H1 (cell line): ENCODE measurements at regions not wholly inside any gene's neighbourhood (a gene's known extent, or its start where the extent isn't known, plus 50 kb on each side); places are given as distances from the start of the nearest gene placed in this dataset.

Source experiments
- CTCF ChIA-PET: fragments of 300-600 bp; sonication (Branson Sonifier 250); formaldehyde crosslinking; loops from one replicate; lab custom pipeline; 2021; ENCODE audit not compliant: partially characterized antibody; lab: Charles Lee
- POLR2A ChIA-PET: fragments of 300-600 bp; sonication (Branson Sonifier 250); formaldehyde crosslinking; loops from one replicate; lab custom pipeline; 2021; ENCODE audit warnings: inconsistent platforms; ENCODE audit not compliant: partially characterized antibody; lab: Charles Lee
- DNase-seq, 2 experiments: peaks; one replicate each; pipeline versions ENCODE4 v3.0.0 to v3.0.0-alpha.2; 2010 to 2022; ENCODE audit warnings: low spot score in 2 of 2, low read depth in 1 of 2, mixed read lengths in 1 of 2
- FAIRE-seq: peaks from 2 replicates; lab custom pipeline; 2011; peaks lifted over from hg19 to GRCh38; lab: Jason Lieb, UNC
- H2AFZ ChIP-seq: 2 replicates; pipeline ENCODE4 v1.8.1; 2012; ENCODE audit warnings: low read length, inconsistent platforms
- H2AK5ac ChIP-seq: 2 replicates; pipeline ENCODE4 v1.6.1; 2013; ENCODE audit warnings: low read depth, low read length
- H2BK120ac ChIP-seq: replicated peaks from 2 replicates; pipeline ENCODE3; 2013; ENCODE audit warnings: low read depth, low read length, inconsistent platforms
- H2BK12ac ChIP-seq: 2 replicates; pipeline ENCODE4 v1.6.1; 2013; ENCODE audit warnings: low read depth, low read length
- H2BK15ac ChIP-seq: 2 replicates; pipeline ENCODE4 v1.6.1; 2013; ENCODE audit warnings: low read length
- H2BK20ac ChIP-seq: 2 replicates; pipeline ENCODE4 v1.6.1; 2013; ENCODE audit warnings: low read length
- H2BK5ac ChIP-seq: 2 replicates; pipeline ENCODE4 v1.6.1; 2013; ENCODE audit warnings: low read depth, low read length
- H3K14ac ChIP-seq: 2 replicates; pipeline ENCODE4 v1.6.1; 2013; ENCODE audit warnings: inconsistent platforms; ENCODE audit not compliant: insufficient read length
- H3K18ac ChIP-seq: 2 replicates; pipeline ENCODE4 v1.6.1; 2013; ENCODE audit warnings: low read length; ENCODE audit errors: extremely low read depth
- H3K23ac ChIP-seq: 2 replicates; pipeline ENCODE4 v1.6.1; 2013; ENCODE audit warnings: inconsistent platforms; ENCODE audit not compliant: insufficient read length
- H3K23me2 ChIP-seq: 2 replicates; pipeline ENCODE4 v1.6.1; 2013; ENCODE audit warnings: low read depth, low read length
- H3K27ac ChIP-seq: 2 replicates; pipeline ENCODE4 v1.6.1; 2011; ENCODE audit warnings: low read depth, low read length, inconsistent platforms
- H3K27me3 ChIP-seq, 4 experiments: replicated peaks in 1 of 4; 1 replicate in 1 of 4; 2 replicates in 3 of 4; pipeline versions ENCODE4 v1.6.1 to v1.8.1; 2011 to 2013; ENCODE audit warnings: low read length in 3 of 4, mild to moderate bottlenecking in 3 of 4, inconsistent platforms in 2 of 4, mixed read lengths in 2 of 4, moderate library complexity in 1 of 4; ENCODE audit not compliant: control insufficient read depth in 3 of 4, insufficient read depth in 3 of 4; ENCODE audit errors: extremely low read depth in 1 of 4
- H3K36me3 ChIP-seq, 4 experiments: 2 replicates each; pipeline versions ENCODE4 v1.6.1 to v1.8.1; 2011 to 2013; ENCODE audit warnings: mild to moderate bottlenecking in 4 of 4, low read length in 3 of 4, moderate library complexity in 2 of 4, control low read depth in 1 of 4, inconsistent platforms in 1 of 4; ENCODE audit not compliant: insufficient read depth in 4 of 4, control insufficient read depth in 2 of 4
- H3K4ac ChIP-seq: replicated peaks from 2 replicates; pipeline ENCODE3; 2013; ENCODE audit warnings: low read length, low read depth, mixed read lengths, inconsistent platforms; ENCODE audit not compliant: insufficient read length
- H3K4me1 ChIP-seq, 4 experiments: replicated peaks in 1 of 4; 1 replicate in 1 of 4; 2 replicates in 3 of 4; pipeline versions ENCODE4 v1.6.1 to v1.8.1; 2011 to 2013; ENCODE audit warnings: low read length in 3 of 4, inconsistent platforms in 2 of 4, mixed read lengths in 1 of 4; ENCODE audit not compliant: insufficient read depth in 4 of 4, control insufficient read depth in 3 of 4
- H3K4me2 ChIP-seq, 2 experiments: 2 replicates each; pipeline versions ENCODE4 v1.6.1 to v1.8.1; 2011 to 2013; ENCODE audit warnings: low read depth in 2 of 2, low read length in 2 of 2, control low read depth in 1 of 2, inconsistent platforms in 1 of 2, mild to moderate bottlenecking in 1 of 2; ENCODE audit not compliant: insufficient read depth in 1 of 2
- H3K4me3 ChIP-seq, 4 experiments: fragments of 200-600, 300-600 bp in 1 of 4; sonication (generic), shearing (Covaris generic), sonication (Bioruptor Twin) in 1 of 4; 2 replicates each; pipeline versions ENCODE4 v1.5.1 to v1.8.1; 2011 to 2016; ENCODE audit warnings: low read length in 4 of 4, low read depth in 3 of 4, control low read depth in 2 of 4, inconsistent platforms in 2 of 4, mild to moderate bottlenecking in 2 of 4, mixed read lengths in 1 of 4, moderate library complexity in 1 of 4; ENCODE audit not compliant: insufficient read depth in 2 of 4; ENCODE audit errors: extremely low read depth in 1 of 4
- H3K56ac ChIP-seq: replicated peaks from 2 replicates; pipeline ENCODE3; 2013; ENCODE audit warnings: low read depth, mild to moderate bottlenecking, mixed read lengths, low read length, inconsistent platforms; ENCODE audit not compliant: insufficient read length
- H3K79me1 ChIP-seq: 2 replicates; pipeline ENCODE4 v1.6.1; 2013; ENCODE audit warnings: low read depth, low read length, control low read depth
- H3K79me2 ChIP-seq, 2 experiments: 2 replicates each; pipeline versions ENCODE4 v1.6.1 to v1.8.1; 2012 to 2013; ENCODE audit warnings: low read length in 2 of 2, mild to moderate bottlenecking in 2 of 2, inconsistent platforms in 1 of 2; ENCODE audit not compliant: insufficient read depth in 2 of 2, control insufficient read depth in 1 of 2
- H3K9ac ChIP-seq, 4 experiments: replicated peaks in 1 of 4; 1 replicate in 1 of 4; 2 replicates in 3 of 4; pipeline versions ENCODE4 v1.6.1 to v1.8.1; 2011 to 2013; ENCODE audit warnings: low read depth in 3 of 4, low read length in 3 of 4, control low read depth in 2 of 4, mild to moderate bottlenecking in 2 of 4, moderate library complexity in 2 of 4, inconsistent platforms in 1 of 4; ENCODE audit errors: extremely low read depth in 1 of 4
- H3K9me3 ChIP-seq, 2 experiments: 2 replicates each; pipeline versions ENCODE4 v1.6.1 to v1.8.1; 2012 to 2013; ENCODE audit warnings: mild to moderate bottlenecking in 2 of 2, moderate library complexity in 2 of 2, control low read depth in 1 of 2, inconsistent platforms in 1 of 2, low read depth in 1 of 2, low read length in 1 of 2, mixed read lengths in 1 of 2; ENCODE audit not compliant: insufficient read depth in 2 of 2
- H4K20me1 ChIP-seq, 2 experiments: replicated peaks in 1 of 2; 2 replicates each; pipeline versions ENCODE3 to v1.8.1; 2011 to 2013; ENCODE audit warnings: inconsistent platforms in 2 of 2, low read length in 2 of 2, mild to moderate bottlenecking in 1 of 2; ENCODE audit not compliant: insufficient read depth in 2 of 2, control insufficient read depth in 1 of 2
- H4K5ac ChIP-seq: 2 replicates; pipeline ENCODE4 v1.6.1; 2013; ENCODE audit warnings: low read length, low read depth, mixed read lengths, inconsistent platforms; ENCODE audit not compliant: insufficient read length
- H4K8ac ChIP-seq: 2 replicates; pipeline ENCODE4 v1.8.0; 2013; ENCODE audit warnings: mild to moderate bottlenecking, moderate library complexity, low read length, inconsistent platforms; ENCODE audit not compliant: insufficient read depth; ENCODE audit errors: extremely low read depth
- H4K91ac ChIP-seq: replicated peaks from 2 replicates; pipeline ENCODE3; 2013; ENCODE audit warnings: low read length, mixed read lengths, inconsistent platforms; ENCODE audit not compliant: insufficient read length
- CEBPB ChIP-seq: IDR thresholded peaks from 2 replicates; pipeline ENCODE4 v1.6.1; 2012; ENCODE audit warnings: low read depth, low read length
- JUND ChIP-seq: IDR thresholded peaks from 2 replicates; pipeline ENCODE4 v1.6.1; 2011; ENCODE audit warnings: mild to moderate bottlenecking, improper control_type of control experiment, low read length
- NRF1 ChIP-seq: IDR thresholded peaks from 2 replicates; pipeline ENCODE4 v1.6.1; 2011; ENCODE audit warnings: mild to moderate bottlenecking, low read depth, low read length, improper control_type of control experiment
- RFX5 ChIP-seq: IDR thresholded peaks from 2 replicates; pipeline ENCODE4 v1.6.1; 2011; ENCODE audit warnings: low read depth, low read length, improper control_type of control experiment, borderline replicate concordance
- SAP30 ChIP-seq: fragments of 300-600 bp; sonication (generic); IDR thresholded peaks from 2 replicates; pipeline ENCODE4 v1.7.1; 2012; ENCODE audit warnings: low read length, moderate library complexity, mild to moderate bottlenecking, inconsistent platforms; ENCODE audit not compliant: insufficient read depth, insufficient replicate concordance
- SIN3A ChIP-seq, 2 experiments: IDR thresholded peaks in 1 of 2; conservative IDR thresholded peaks in 1 of 2; 2 replicates each; pipeline ENCODE4 v1.6.1; 2011 to 2012; ENCODE audit warnings: low read length in 2 of 2, improper control_type of control experiment in 1 of 2, low read depth in 1 of 2, mild to moderate bottlenecking in 1 of 2
- WGBS, 2 experiments: shearing (Covaris generic) in 1 of 2; methylation state at CpG; one replicate each; pipeline versions ENCODE4 v1.1.6 to v1.1.7; 2013 to 2015; ENCODE audit warnings: low lambda C conversion rate in 2 of 2, mixed read lengths in 2 of 2, inconsistent platforms in 1 of 2, low coverage in 1 of 2, missing lambda C conversion rate in 1 of 2; ENCODE audit not compliant: insufficient replicate concordance in 2 of 2, insufficient coverage in 1 of 2, insufficient read length in 1 of 2; ENCODE audit errors: extremely low coverage in 1 of 2, missing lambda C conversion rate in 1 of 2; 5-methylcytosine and 5-hydroxymethylcytosine counted together

- Histone ChIP-seq H3K27ac (no peak overlapping the region), H2BK12ac (peak overlapping the region; percentile 27; the same call in 1 of the 2 replicates), H3K23ac (no peak overlapping the region), H2BK20ac (no peak overlapping the region), H3K14ac (no peak overlapping the region), H3K9me3 (no peaks in the 10 kb centered on the region), H3K9ac (no peak overlapping the region), H3K79me1 (no peaks in the 10 kb centered on the region), H3K56ac (no peak overlapping the region), H3K23me2 (no peaks in the 10 kb centered on the region; the same call in 1 of the 2 replicates), H2BK120ac (peak overlapping the region; percentile 47), H2AK5ac (no peak overlapping the region), H2BK15ac (no peak overlapping the region), H4K8ac (no peak overlapping the region), H3K4me1 (peaks cover 0 to 9% (median 3%) of the 10 kb centered on the region in 4 experiments; a peak in 3 of 7 replicates), H2AFZ (no peak overlapping the region), H3K4me2 (peak overlapping the region in 1 of 2 experiments; percentile 10; a peak in 1 of 4 replicates), H3K18ac (peak overlapping the region; percentile 5; the same call in 1 of the 2 replicates), H4K5ac (no peak overlapping the region), H3K4me3 (no peak overlapping the region), H4K20me1 (no peaks in the 10 kb centered on the region), H3K36me3 (no peaks in the 10 kb centered on the region), H3K4ac (no peak overlapping the region), H2BK5ac (0 out of 2 replicates have a peak overlapping the region, but pooled peaks have one; percentile 13), H4K91ac (no peak overlapping the region), H3K27me3 (no peaks in the 10 kb centered on the region), H3K79me2 (no peaks in the 10 kb centered on the region)
- WGBS, 2 experiments: 92% methylated on average over 4 of the region's 4 CpGs; no CpG with 5 or more reads in 1 of the 2 experiments
- FAIRE-seq (no peak), DNase-seq (no peak)
- POLR2A ChIA-PET: no interaction called here
- peak; percentile 53; the same call in 1 of the 2 replicates for TF ChIP-seq CEBPB
- TF ChIP-seq SAP30: no peak
- no peak for TF ChIP-seq JUND
- no peak for TF ChIP-seq RFX5
- no peak for TF ChIP-seq NRF1
- TF ChIP-seq SIN3A (conservative IDR thresholded peaks at IDR 0.05 in 1 of 2, IDR thresholded peaks at IDR 0.05 in 1 of 2; ENCODE audit: low read depth in 1 of 2, low read length in 2 of 2): no peak
- CTCF ChIA-PET: interaction anchor here (0.7 kb wide), 1 partner anchor 744 kb away, joined by 3 read pairs; no protein-coding TSS in a partner anchor
Measured at GRCh38 chr3:154657218-154657617, 227.2 kb upstream of the GPR149 start.
